Superior temporal gyrus (tissue), 1 donor: ENCODE measurements at regions not wholly inside any gene's neighbourhood (a gene's known extent, or its start where the extent isn't known, plus 50 kb on each side); places are given as distances from the start of the nearest gene placed in this dataset.
"Not testable (repeated sequence)": the region's sequence is repeated elsewhere in the genome, so short reads cannot be mapped to it uniquely, and the experiment has no call there.

ENCODE experiments used
- DNase-seq: peaks from one replicate; pipeline ENCODE4 v3.0.0-alpha.2; 2016; ENCODE audit errors: extremely low spot score

GRCh38 chr22:26804911-26805539, 147.6 kb downstream of the MIAT start:
- DNase-seq = no peak

- no peak for DNase-seq
These were observed 149.2 kb downstream of the MIAT start for GRCh38 chr22:26806445-26807175.

GRCh38 chr22:26811647-26811992, 154.2 kb downstream of the MIAT start:
- no peak for DNase-seq

GRCh38 chr22:26812731-26813130, 155.3 kb downstream of the MIAT start:
- DNase-seq = no peak

GRCh38 chr22:26816726-26817125, 159.3 kb downstream of the MIAT start:
- no peak for DNase-seq

- DNase-seq = no peak
These were observed 160.5 kb downstream of the MIAT start for GRCh38 chr22:26817926-26818325.

GRCh38 chr22:26821854-26822253, 164.5 kb downstream of the MIAT start:
- no peak for DNase-seq

- no peak for DNase-seq
These were observed 164.9 kb downstream of the MIAT start for GRCh38 chr22:26822313-26822712.

GRCh38 chr22:26823966-26824365, 166.6 kb downstream of the MIAT start:
- DNase-seq = no peak

GRCh38 chr22:26825960-26826935, 168.9 kb downstream of the MIAT start:
- DNase-seq = no peak

- DNase-seq = no peak
These were observed 170.2 kb downstream of the MIAT start for GRCh38 chr22:26827611-26828010.

- DNase-seq = no peak
These were observed 170.9 kb downstream of the MIAT start for GRCh38 chr22:26828311-26828710.

GRCh38 chr22:26830837-26831236, 173.4 kb downstream of the MIAT start:
- DNase-seq = no peak

GRCh38 chr22:26835023-26835422, 177.6 kb downstream of the MIAT start:
- no peak for DNase-seq

GRCh38 chr22:26835929-26836528, 178.6 kb downstream of the MIAT start:
- no peak for DNase-seq

GRCh38 chr22:26837784-26838470, 180.5 kb downstream of the MIAT start:
- DNase-seq = no peak

GRCh38 chr22:26838471-26838825, 181.1 kb downstream of the MIAT start:
- no peak for DNase-seq

- no peak for DNase-seq
These were observed 181.8 kb downstream of the MIAT start for GRCh38 chr22:26839216-26839615.

GRCh38 chr22:26840770-26841169, 183.4 kb downstream of the MIAT start:
- not testable (repeated sequence) for DNase-seq

- no peak for DNase-seq
These were observed 184.7 kb downstream of the MIAT start for GRCh38 chr22:26842103-26842502.

- DNase-seq = peak; percentile 54
These were observed 187.8 kb downstream of the MIAT start for GRCh38 chr22:26845021-26845743.
